ENCODE measurements at regions not wholly inside any gene's neighbourhood (a gene's known extent, or its start where the extent isn't known, plus 50 kb on each side); places are given as distances from the start of the nearest gene placed in this dataset.

- H3K9me3 ChIP-seq, result no peaks in the 10 kb centered on the region
- 67 to 75% (median 70%) methylated on average over 11 of the region's 11 CpGs for WGBS, 4 donors
- DNase-seq (peak in 1 of 5 donors; percentile 35), ATAC-seq (peak in 1 of 4 donors; percentile 36)
- peaks cover 0 to 4% (median 0%) of the 10 kb centered on the region in 9 donors for H3K27me3 ChIP-seq
- no peak for TF ChIP-seq CTCF (IDR thresholded peaks at IDR 0.05)
- no peak for TF ChIP-seq POLR2A (IDR thresholded peaks at IDR 0.05)
- no peaks in the 10 kb centered on the region for H3K4me1 ChIP-seq
- intact Hi-C loops (cut with DNase I), result no loop called here
- no peak overlapping the region for H3K27ac ChIP-seq
- H3K36me3 ChIP-seq, result no peaks in the 10 kb centered on the region
- H3K4me3 ChIP-seq, result no peak overlapping the region
These were observed 475.0 kb downstream of the RNF144A start for GRCh38 chr2:7392076-7392787.

GRCh38 chr2:7394195-7394594, 477.0 kb downstream of the RNF144A start:
- Histone ChIP-seq H3K27ac (no peak overlapping the region), H3K4me3 (no peak overlapping the region), H3K4me1 (no peaks in the 10 kb centered on the region), H3K36me3 (no peaks in the 10 kb centered on the region), H3K27me3 (peaks cover 0 to 4% (median 0%) of the 10 kb centered on the region in 9 donors), H3K9me3 (no peaks in the 10 kb centered on the region)
- ATAC-seq, result no peak
- DNase-seq, result no peak
- TF ChIP-seq POLR2A (IDR thresholded peaks at IDR 0.05), result no peak
- no peak for TF ChIP-seq CTCF (IDR thresholded peaks at IDR 0.05)
- 89 to 93% (median 91%) methylated on average over 3 of the region's 3 CpGs for WGBS, 4 donors
- intact Hi-C loops (cut with DNase I), result no loop called here

- intact Hi-C loops (cut with DNase I), result no loop called here
- H3K27ac ChIP-seq, result no peak overlapping the region
- no peaks in the 10 kb centered on the region for H3K36me3 ChIP-seq
- ATAC-seq (no peak), DNase-seq (no peak)
- H3K4me1 ChIP-seq, result no peaks in the 10 kb centered on the region
- no peaks in the 10 kb centered on the region for H3K9me3 ChIP-seq
- 62 to 78% (median 69%) methylated on average over 4 of the region's 4 CpGs for WGBS, 4 donors
- TF ChIP-seq CTCF (IDR thresholded peaks at IDR 0.05) (no peak), POLR2A (IDR thresholded peaks at IDR 0.05) (no peak)
- peaks cover 0 to 17% (median 0%) of the 10 kb centered on the region in 9 donors for H3K27me3 ChIP-seq
- H3K4me3 ChIP-seq, result no peak overlapping the region
These were observed 483.4 kb downstream of the RNF144A start for GRCh38 chr2:7400628-7401027.

GRCh38 chr2:7403092-7403775, 486.0 kb downstream of the RNF144A start:
- no peak for TF ChIP-seq POLR2A (IDR thresholded peaks at IDR 0.05)
- TF ChIP-seq CTCF (IDR thresholded peaks at IDR 0.05), result no peak
- Histone ChIP-seq H3K36me3 (no peaks in the 10 kb centered on the region), H3K27ac (no peak overlapping the region), H3K9me3 (no peaks in the 10 kb centered on the region), H3K4me1 (peaks cover 0 to 11% (median 0%) of the 10 kb centered on the region in 12 donors), H3K4me3 (no peak overlapping the region), H3K27me3 (peaks cover 0 to 17% (median 2%) of the 10 kb centered on the region in 9 donors)
- 92 to 95% (median 94%) methylated on average over 6 of the region's 6 CpGs for WGBS, 4 donors
- ATAC-seq (no peak), DNase-seq (no peak)
- intact Hi-C loops (cut with DNase I), result no loop called here

All from heart left ventricle (tissue), 16 donors.